ENCODE measurements at regions not wholly inside any gene's neighbourhood (a gene's known extent, or its start where the extent isn't known, plus 50 kb on each side); places are given as distances from the start of the nearest gene placed in this dataset.

DNA sequence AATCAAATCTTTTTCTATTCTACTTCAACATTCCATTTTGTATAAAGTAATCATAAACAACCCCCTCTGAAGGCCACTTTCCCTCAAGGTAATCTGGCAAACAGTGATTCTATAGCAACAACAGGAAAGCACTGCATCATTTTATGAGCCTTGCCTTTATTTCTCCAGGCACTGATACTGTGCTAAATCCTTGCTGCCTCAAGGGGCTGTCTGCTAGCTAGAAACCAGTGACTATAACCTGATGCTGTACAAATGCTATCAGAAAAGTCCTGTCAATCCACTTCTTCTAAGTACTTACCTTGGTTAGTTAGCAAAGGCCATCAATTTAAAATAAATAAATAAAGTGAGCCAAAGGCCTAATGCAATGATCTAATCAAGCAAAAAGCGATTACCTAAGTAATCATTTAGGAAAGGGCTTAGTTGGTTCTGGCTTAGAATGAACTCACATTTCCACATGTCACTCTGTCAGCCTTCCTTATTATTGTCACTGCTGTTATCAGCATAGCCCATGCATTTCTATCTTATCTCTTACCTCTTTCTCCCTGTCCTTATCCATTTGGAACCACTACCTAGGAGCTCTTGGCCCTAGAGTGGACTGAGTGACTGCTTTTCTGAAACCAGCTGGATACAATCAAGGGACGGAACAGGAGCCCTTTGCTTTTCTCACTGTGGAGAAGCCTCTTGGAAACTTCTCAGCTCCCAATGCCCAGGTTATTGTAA is 246.1 kb upstream of the MEF2C start:
- DNase-seq (ENCODE audit: low spot score), result no peak

- no peak for DNase-seq (ENCODE audit: low spot score)
These were observed 245.1 kb upstream of the MEF2C start for GRCh38 chr5:89128092-89128491.

- no peak for DNase-seq (ENCODE audit: low spot score)
These were observed 244.2 kb upstream of the MEF2C start for GRCh38 chr5:89127191-89127590.

DNA sequence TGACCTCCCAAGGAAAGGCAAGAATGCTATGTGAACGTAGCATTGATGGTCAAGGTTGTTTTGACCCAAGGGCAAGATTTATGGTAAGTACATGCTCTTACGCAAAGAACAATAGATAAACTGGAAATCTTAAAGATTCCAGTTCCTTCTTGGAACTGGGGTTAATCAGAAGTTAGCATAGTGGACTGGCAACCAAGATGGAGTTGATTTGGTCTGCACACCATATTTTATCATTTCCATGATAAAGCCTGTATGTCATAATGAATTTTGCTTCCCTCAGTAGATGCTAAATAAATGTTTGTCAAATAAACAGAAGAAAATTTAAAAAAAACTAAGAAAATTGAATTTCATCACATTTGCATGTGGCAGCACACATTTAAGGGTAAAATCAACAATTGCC is 242.4 kb upstream of the MEF2C start:
- DNase-seq (ENCODE audit: low spot score), result no peak

GRCh38 chr5:89123581-89123980 is 240.6 kb upstream of the MEF2C start:
- DNase-seq (ENCODE audit: low spot score), result no peak

DNA sequence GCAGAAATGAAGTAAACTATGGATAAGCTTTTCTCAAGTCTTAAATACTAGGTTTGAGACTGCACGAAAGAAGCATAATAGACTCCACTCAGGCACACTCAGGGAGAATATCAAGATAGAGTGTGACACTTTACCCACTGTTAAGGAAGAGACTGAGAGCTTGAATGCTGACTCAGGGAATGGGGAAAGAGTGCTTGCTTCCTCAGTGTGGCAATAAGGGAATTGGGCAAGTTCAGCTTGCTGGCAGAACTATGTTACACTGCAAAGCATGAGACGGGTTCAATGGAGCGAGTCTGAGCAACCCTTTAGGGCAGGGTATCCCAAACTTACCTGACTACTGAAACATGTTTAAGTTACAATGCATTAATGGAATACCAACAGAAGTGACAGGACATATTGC is 237.7 kb upstream of the MEF2C start:
- DNase-seq (ENCODE audit: low spot score), result no peak

GRCh38 chr5:89117124-89117644 is 234.2 kb upstream of the MEF2C start:
- DNase-seq (ENCODE audit: low spot score), result no peak

GRCh38 chr5:89110916-89111646 is 228.1 kb upstream of the MEF2C start:
- DNase-seq (ENCODE audit: low spot score), result no peak

DNA sequence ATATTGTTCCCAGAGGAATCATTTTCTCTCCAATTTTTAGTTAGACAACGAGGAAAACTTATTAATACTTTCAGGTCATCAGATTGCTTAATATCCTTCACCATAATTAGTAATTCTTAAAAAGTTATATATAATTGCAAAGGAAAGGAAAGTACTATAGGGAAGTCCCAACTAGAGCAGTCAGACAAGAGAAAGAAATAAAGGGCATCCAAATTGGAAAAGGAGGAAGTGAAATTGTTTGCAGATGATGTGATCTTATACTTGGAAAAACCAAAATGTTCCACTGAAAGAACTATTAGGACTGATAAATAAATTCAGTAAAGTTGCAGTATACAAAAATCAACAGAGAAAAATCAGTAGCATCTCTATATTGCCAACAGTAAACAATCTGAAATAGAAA is 223.5 kb upstream of the MEF2C start:
- DNase-seq (ENCODE audit: low spot score), result no peak

GRCh38 chr5:89105836-89106235 is 222.9 kb upstream of the MEF2C start:
- no peak for DNase-seq (ENCODE audit: low spot score)

GRCh38 chr5:89105171-89105695 is 222.2 kb upstream of the MEF2C start:
- DNase-seq (ENCODE audit: low spot score), result no peak

- no peak for DNase-seq (ENCODE audit: low spot score)
These were observed 215.3 kb upstream of the MEF2C start for GRCh38 chr5:89098199-89098756.

- no peak for DNase-seq (ENCODE audit: low spot score)
These were observed 214.1 kb upstream of the MEF2C start for GRCh38 chr5:89097103-89097502.

- DNase-seq (ENCODE audit: low spot score), result no peak
These were observed 212.4 kb upstream of the MEF2C start for GRCh38 chr5:89095341-89095740.

DNA sequence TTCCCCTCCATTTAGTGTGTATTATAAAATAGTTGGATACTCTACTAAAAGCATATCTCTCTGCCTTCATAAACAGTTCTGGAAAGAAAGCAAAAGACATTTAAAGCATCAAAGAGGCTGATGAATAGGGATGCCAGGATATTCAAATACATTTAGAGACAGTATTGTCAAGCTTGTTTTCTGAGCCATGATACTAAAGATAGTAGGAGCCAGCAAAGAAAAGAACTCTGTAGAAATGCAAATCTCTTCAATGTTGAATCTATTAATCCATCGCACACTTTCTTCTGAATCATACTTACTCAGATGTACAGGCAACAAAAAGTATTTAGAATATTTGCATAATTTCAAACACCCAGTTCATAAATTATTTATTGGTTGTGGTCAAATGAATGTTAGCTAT is 207.1 kb upstream of the MEF2C start:
- no peak for DNase-seq (ENCODE audit: low spot score)

DNA sequence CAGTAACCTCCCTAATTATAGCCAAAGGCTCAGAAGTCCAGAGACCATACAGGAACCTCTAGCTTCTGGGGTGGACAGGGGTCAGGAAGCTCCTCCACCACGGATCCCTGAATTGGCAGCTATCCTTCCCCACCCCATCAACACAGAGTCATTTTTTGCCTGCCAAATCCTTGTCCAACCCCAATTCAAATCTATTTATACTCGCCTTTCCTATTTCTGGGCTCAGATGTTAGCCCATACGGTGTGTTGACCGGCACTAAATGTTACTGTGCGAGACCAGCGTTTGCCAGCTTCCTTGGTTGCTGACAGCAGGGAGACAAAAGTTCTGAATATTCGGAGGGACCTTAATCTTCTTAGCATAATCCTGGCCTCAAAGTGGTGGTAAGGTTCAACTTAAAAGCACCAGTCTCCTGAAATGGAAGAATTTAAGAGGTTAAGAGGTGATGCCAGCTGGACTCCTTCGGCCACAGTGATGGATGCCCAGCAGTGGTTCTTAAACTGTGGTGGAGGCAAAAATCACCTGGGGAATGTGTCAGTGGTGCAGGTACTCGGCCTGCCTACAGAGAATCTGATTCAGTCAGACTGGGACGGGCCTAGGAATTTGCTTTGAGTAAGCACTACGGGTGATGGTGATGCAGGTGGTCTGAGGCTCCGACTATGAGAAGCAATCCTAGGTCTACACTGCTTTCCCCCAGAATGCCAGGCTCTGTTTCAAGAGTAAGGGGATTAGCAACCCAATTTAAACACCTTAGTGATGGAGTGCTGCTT is 204.8 kb upstream of the MEF2C start:
- DNase-seq (ENCODE audit: low spot score), result no peak

GRCh38 chr5:89087128-89087527 is 204.1 kb upstream of the MEF2C start:
- no peak for DNase-seq (ENCODE audit: low spot score)

DNA sequence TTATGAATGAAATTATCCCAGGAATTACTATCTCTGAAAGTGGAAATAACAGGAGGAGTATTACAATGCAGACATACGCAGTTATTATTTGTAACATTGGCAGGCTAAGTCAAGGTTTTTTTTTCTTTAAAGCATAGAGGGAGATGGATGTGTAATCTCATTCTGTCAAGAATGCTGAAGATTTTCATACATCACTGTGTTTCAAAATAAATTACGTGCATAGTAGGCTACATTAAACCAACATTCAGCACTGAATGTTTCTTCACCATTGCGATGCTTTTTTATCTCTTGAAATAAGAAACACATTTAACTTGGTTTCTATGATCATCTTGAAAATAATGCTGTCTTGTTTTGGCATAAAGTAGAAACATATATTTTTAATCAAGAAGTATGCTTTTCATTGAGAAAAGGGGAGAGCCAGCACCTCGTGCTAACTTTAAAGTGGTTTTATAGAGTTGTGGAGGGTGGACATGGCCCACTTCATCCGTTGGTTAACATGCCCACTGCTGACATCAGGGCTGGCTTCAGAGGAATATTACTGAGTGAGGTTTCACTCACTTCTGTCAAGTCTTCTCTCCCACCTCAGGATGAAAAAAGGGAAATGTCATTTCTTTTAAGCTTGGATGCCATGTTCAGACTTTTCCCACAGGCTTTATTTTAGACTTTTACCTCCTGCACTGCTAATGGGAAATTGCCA is 203.6 kb upstream of the MEF2C start:
- no peak for DNase-seq (ENCODE audit: low spot score)

DNA sequence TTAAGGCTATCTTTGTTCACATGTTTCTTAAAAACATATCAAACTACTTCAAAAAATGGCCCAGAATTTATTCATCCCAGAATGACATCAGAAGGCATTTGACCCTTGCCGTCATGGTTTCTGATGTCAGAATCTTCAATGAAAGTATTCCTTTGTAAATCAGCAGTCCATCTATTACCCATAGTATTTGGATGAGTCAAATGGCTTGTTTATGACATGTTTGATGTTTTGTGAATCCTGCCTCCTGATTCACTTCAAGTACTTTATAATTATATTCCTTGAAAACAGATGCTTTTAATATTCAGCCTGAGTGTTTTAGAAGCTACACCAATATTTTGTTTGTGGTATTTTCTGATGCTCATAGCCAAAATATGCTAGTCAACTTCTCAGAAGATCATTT is 200.8 kb upstream of the MEF2C start:
- peak; percentile 18 for DNase-seq (ENCODE audit: low spot score)

GRCh38 chr5:89081360-89081759 is 198.4 kb upstream of the MEF2C start:
- no peak for DNase-seq (ENCODE audit: low spot score)

DNA sequence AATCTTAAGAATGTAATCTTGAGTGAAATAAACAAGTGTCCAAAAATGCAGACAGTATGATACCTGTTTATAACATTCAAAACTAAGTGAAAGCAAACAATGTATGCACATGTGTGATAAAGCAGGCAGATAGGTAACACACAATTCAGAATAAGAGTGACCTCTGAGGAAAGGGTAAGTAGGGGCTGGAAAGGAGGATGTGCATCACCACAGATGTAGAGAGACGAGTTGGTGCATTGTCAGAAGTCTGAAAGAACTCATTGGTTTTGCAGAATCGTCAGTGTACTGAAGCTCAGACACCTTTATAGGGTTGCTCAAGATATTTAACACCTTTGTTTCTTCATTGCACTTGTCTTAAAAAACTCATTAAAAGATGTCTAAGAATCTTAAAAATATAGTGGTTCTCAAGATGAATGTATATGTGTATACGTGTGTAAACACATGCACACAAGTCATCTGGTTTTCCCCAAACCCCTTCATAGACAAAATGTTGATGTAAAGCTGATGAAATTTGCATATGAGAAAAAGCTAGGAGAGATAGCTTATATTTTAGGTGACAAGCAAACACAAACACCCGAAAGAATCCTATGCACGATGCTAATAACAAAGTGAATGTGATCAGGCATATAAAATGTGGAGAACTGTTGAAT is 197.6 kb upstream of the MEF2C start:
- no peak for DNase-seq (ENCODE audit: low spot score)

Data from COLO829 (cell line).